ENCODE measurements at regions not wholly inside any gene's neighbourhood (a gene's known extent, or its start where the extent isn't known, plus 50 kb on each side); places are given as distances from the start of the nearest gene placed in this dataset.

DNA sequence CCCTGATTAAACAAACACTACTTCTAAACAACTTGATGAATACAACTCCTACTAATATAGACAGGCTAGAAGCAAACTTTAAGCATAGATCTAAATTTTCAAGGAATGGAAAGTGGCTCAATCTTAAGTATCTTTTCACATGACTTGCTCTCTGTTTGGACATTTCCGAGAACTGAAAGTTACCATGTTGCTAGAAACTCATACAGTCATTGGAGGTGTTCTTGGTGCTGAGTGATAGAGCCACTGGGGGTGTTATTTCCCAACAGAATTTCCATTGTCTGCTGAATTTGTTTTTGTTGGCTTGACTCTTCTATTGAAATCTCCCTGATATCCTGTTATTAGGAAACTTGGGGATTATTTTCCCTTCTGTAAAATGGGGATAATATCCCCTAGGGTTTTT lies 264.5 kb upstream of the RASGRP1 start:
- peak overlapping the region; percentile 23 for H3K4me2 ChIP-seq (ENCODE audit: insufficient read depth, low read length)
- peak; percentile 32 for TF ChIP-seq JUN (IDR thresholded peaks at IDR 0.05; ENCODE audit: borderline replicate concordance, insufficient read depth, insufficient read length, low read depth)
- TF ChIP-seq POLR2A (IDR thresholded peaks at IDR 0.05; ENCODE audit: low read depth, low read length): peak; percentile 17
- TF ChIP-seq MYC (IDR thresholded peaks at IDR 0.05; ENCODE audit: low read depth, low read length): no peak
- TF ChIP-seq GATA2 (IDR thresholded peaks at IDR 0.05; ENCODE audit: insufficient read depth, insufficient read length, low read depth, low read length): peak; percentile 27
- TF ChIP-seq, protein P1, sequence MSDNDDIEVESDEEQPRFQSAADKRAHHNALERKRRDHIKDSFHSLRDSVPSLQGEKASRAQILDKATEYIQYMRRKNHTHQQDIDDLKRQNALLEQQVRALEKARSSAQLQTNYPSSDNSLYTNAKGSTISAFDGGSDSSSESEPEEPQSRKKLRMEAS (IDR thresholded peaks at IDR 0.05; ENCODE audit: insufficient read depth, insufficient read length): no peak
- no peak for TF ChIP-seq POLR2AphosphoS5 (IDR thresholded peaks at IDR 0.05; ENCODE audit: insufficient read depth, low read depth, low read length)
- TF ChIP-seq EZH2 (IDR thresholded peaks at IDR 0.05; ENCODE audit: borderline replicate concordance, low read depth, low read length, severe bottlenecking): no peak
- H4K20me1 ChIP-seq (replicated peaks; ENCODE audit: control insufficient read depth, extremely low read depth, insufficient read depth, low read length): no peaks in the 10 kb centered on the region
- dilution Hi-C loops (cut with MboI; ENCODE audit: extremely low pct_ligation_motif_present, low sequenced_read_pairs): loop anchor here (25.0 kb wide), 1 partner anchor 308 kb away; no protein-coding TSS in a partner anchor
- no peaks in the 10 kb centered on the region for H3K79me2 ChIP-seq (ENCODE audit: control insufficient read depth, insufficient read depth, low read length)
- H3K4me3 ChIP-seq (replicated peaks in 1 of 3; ENCODE audit: insufficient read depth in 1 of 3, low read depth in 1 of 3, low read length in 3 of 3): no peak overlapping the region
- H3K4me1 ChIP-seq (ENCODE audit: control insufficient read depth, extremely low read depth, insufficient read depth, low read length): peaks cover 49% of the 10 kb centered on the region
- peak; percentile 67 for FAIRE-seq
- no peaks in the 10 kb centered on the region for H3K9me1 ChIP-seq (replicated peaks; ENCODE audit: control insufficient read depth, extremely low read depth, insufficient read depth, low read length)
- intact Hi-C loops (cut with micrococcal nuclease): loop anchor here (2.0 kb wide), 1 partner anchor 602 kb away; no protein-coding TSS in a partner anchor
- H3K36me3 ChIP-seq (ENCODE audit: control insufficient read depth in 2 of 2, extremely low read depth in 1 of 2, insufficient read depth in 2 of 2, low read length in 2 of 2): no peaks in the 10 kb centered on the region
- no peaks in the 10 kb centered on the region for H3K9me3 ChIP-seq (replicated peaks; ENCODE audit: control insufficient read depth, insufficient read depth, low read length)
- no peak overlapping the region for H2AFZ ChIP-seq (ENCODE audit: low read depth, low read length)
- CTCF ChIA-PET: interaction anchor here (1.2 to 2.6 kb wide), 4 partner anchors 163 to 751 kb away, joined by 4 to 32 read pairs (median 14); partner anchors contain the start of gene THBS1
- peak overlapping the region; percentile 100 for H3K27ac ChIP-seq (ENCODE audit: insufficient read depth, low read depth, low read length)
- POLR2A ChIA-PET: interaction anchor here (0.6 to 2.1 kb wide), 8 partner anchors 15 to 757 kb away, joined by 3 to 24 read pairs (median 8); partner anchors contain the start of gene THBS1
- H3K9ac ChIP-seq (replicated peaks; ENCODE audit: extremely low read depth, insufficient read depth, low read length): peak overlapping the region; percentile 84
- H3K27me3 ChIP-seq (ENCODE audit: control insufficient read depth in 2 of 2, insufficient read depth in 2 of 2, low read length in 2 of 2): no peaks in the 10 kb centered on the region
- no TSS peak for BruUV-seq (replicated peaks)
- peak; percentile 91 for DNase-seq (ENCODE audit: low read depth, low spot score)

DNA sequence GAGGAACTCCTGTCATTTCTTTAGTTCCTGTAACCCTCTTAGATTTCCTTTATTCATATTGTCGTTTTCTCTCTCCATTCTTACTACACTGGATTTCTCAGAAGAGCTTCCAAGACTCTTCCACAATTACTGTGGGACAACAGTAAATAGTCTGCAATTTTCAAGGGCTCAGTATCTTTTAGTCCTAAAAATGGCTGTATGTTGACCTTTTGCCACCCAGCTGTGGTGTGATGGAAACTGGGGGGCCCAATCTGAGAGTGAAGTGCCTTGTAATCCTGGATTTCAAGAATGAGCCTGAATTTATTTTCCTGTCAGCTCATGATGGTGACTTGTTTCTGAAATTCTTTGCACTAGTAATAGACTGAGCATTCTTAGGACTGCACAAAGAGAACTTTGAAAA lies 277.6 kb upstream of the RASGRP1 start:
- Histone ChIP-seq H3K4me3 (replicated peaks in 1 of 3; ENCODE audit: insufficient read depth in 1 of 3, low read depth in 1 of 3, low read length in 3 of 3) (no peak overlapping the region), H3K79me2 (ENCODE audit: control insufficient read depth, insufficient read depth, low read length) (no peaks in the 10 kb centered on the region), H3K36me3 (ENCODE audit: control insufficient read depth in 2 of 2, extremely low read depth in 1 of 2, insufficient read depth in 2 of 2, low read length in 2 of 2) (no peaks in the 10 kb centered on the region), H3K4me1 (ENCODE audit: control insufficient read depth, extremely low read depth, insufficient read depth, low read length) (peaks cover 41% of the 10 kb centered on the region), H3K27ac (ENCODE audit: insufficient read depth, low read depth, low read length) (peak overlapping the region; percentile 98), H3K9ac (replicated peaks; ENCODE audit: extremely low read depth, insufficient read depth, low read length) (peak overlapping the region; percentile 82), H3K27me3 (ENCODE audit: control insufficient read depth in 2 of 2, insufficient read depth in 2 of 2, low read length in 2 of 2) (no peaks in the 10 kb centered on the region), H3K9me3 (replicated peaks; ENCODE audit: control insufficient read depth, insufficient read depth, low read length) (no peaks in the 10 kb centered on the region), H4K20me1 (replicated peaks; ENCODE audit: control insufficient read depth, extremely low read depth, insufficient read depth, low read length) (no peaks in the 10 kb centered on the region), H2AFZ (ENCODE audit: low read depth, low read length) (peak overlapping the region; percentile 3), H3K4me2 (ENCODE audit: insufficient read depth, low read length) (no peak overlapping the region), H3K9me1 (replicated peaks; ENCODE audit: control insufficient read depth, extremely low read depth, insufficient read depth, low read length) (no peaks in the 10 kb centered on the region)
- POLR2A ChIA-PET: interaction anchor here (1.0 kb wide), 1 partner anchor 14 kb away, joined by 3 read pairs; no protein-coding TSS in a partner anchor
- FAIRE-seq (no peak), DNase-seq (ENCODE audit: low read depth, low spot score) (no peak)
- intact Hi-C loops (cut with micrococcal nuclease) (loop anchor here (5.0 kb wide), 1 partner anchor 740 kb away; the partner anchor contains the start of gene THBS1), dilution Hi-C loops (cut with MboI; ENCODE audit: extremely low pct_ligation_motif_present, low sequenced_read_pairs) (loop anchor here (25.0 kb wide), 1 partner anchor 295 kb away; no protein-coding TSS in a partner anchor)
- TF ChIP-seq, protein P2, sequence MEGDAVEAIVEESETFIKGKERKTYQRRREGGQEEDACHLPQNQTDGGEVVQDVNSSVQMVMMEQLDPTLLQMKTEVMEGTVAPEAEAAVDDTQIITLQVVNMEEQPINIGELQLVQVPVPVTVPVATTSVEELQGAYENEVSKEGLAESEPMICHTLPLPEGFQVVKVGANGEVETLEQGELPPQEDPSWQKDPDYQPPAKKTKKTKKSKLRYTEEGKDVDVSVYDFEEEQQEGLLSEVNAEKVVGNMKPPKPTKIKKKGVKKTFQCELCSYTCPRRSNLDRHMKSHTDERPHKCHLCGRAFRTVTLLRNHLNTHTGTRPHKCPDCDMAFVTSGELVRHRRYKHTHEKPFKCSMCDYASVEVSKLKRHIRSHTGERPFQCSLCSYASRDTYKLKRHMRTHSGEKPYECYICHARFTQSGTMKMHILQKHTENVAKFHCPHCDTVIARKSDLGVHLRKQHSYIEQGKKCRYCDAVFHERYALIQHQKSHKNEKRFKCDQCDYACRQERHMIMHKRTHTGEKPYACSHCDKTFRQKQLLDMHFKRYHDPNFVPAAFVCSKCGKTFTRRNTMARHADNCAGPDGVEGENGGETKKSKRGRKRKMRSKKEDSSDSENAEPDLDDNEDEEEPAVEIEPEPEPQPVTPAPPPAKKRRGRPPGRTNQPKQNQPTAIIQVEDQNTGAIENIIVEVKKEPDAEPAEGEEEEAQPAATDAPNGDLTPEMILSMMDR (IDR thresholded peaks at IDR 0.05; ENCODE audit: extremely low read depth in 1 of 2, insufficient read depth in 1 of 2, low read depth in 1 of 2, low read length in 2 of 2): no peak
- TF ChIP-seq, protein P1 (IDR thresholded peaks at IDR 0.05; ENCODE audit: insufficient read depth, insufficient read length): no peak
- TF ChIP-seq FOS (IDR thresholded peaks at IDR 0.05; ENCODE audit: borderline replicate concordance, insufficient read depth, low read length): no peak
- no peak for TF ChIP-seq POLR2A (IDR thresholded peaks at IDR 0.05; ENCODE audit: low read depth, low read length)
- no peak for TF ChIP-seq POLR2AphosphoS5 (IDR thresholded peaks at IDR 0.05; ENCODE audit: insufficient read depth, low read depth, low read length)
- no peak for TF ChIP-seq EZH2 (IDR thresholded peaks at IDR 0.05; ENCODE audit: borderline replicate concordance, low read depth, low read length, severe bottlenecking)
- no peak for TF ChIP-seq GATA2 (IDR thresholded peaks at IDR 0.05; ENCODE audit: insufficient read depth, insufficient read length, low read depth, low read length)
- no peak for TF ChIP-seq JUN (IDR thresholded peaks at IDR 0.05; ENCODE audit: borderline replicate concordance, insufficient read depth, insufficient read length, low read depth)
- TF ChIP-seq MYC (IDR thresholded peaks at IDR 0.05; ENCODE audit: low read depth, low read length): no peak
- no TSS peak for BruUV-seq (replicated peaks)
- CTCF ChIA-PET: interaction anchor here (0.8 to 5.6 kb wide), 7 partner anchors 12 to 914 kb away, joined by 3 to 40 read pairs (median 3); no protein-coding TSS in a partner anchor

All from endothelial cell of umbilical vein (primary cell).